ENCODE measurements at regions not wholly inside any gene's neighbourhood (a gene's known extent, or its start where the extent isn't known, plus 50 kb on each side); places are given as distances from the start of the nearest gene placed in this dataset.

DNA sequence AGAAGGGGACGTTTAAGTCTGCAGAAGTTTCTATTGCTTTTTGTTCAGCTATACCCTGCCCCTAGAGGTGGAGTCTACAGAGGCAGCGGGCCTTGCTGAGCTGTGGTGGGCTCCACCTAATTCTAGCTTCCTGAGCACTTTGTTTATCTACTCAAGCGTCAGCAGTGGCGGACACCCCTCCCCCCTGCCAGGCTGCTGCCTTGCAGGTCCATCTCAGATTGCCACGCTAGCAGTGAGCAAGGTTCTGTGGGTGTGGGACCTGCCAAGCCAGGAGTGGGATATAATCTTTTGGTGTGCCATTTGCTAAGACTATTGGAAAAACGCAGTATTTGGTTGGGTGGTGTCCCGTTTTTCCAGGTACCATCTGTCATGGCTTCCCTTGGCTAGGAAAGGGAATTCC lies 147.3 kb upstream of the PRPS1L1 start:
- no peaks in the 10 kb centered on the region for H3K9me3 ChIP-seq (ENCODE audit: control insufficient read depth in 4 of 4, insufficient read depth in 3 of 4, low read length in 3 of 4)
- ATAC-seq (ENCODE audit: insufficient read depth, low FRiP score) (no peak), DNase-seq (no peak)
- no peaks in the 10 kb centered on the region for H3K27me3 ChIP-seq (ENCODE audit: control insufficient read depth in 3 of 3, insufficient read depth in 3 of 3, low read length in 2 of 3)
- H3K4me3 ChIP-seq: no peak overlapping the region
- H3K36me3 ChIP-seq (ENCODE audit: control insufficient read depth in 4 of 4, insufficient read depth in 4 of 4, low read length in 4 of 4): no peaks in the 10 kb centered on the region
- no peak overlapping the region for H3K9ac ChIP-seq (ENCODE audit: insufficient read depth in 1 of 2, low read length in 2 of 2)
- WGBS, 2 donors: 90 to 94% methylated on average over 7 of the region's 7 CpGs
- no peak overlapping the region for H3K27ac ChIP-seq (ENCODE audit: low read depth in 1 of 2, low read length in 1 of 2)
- peaks cover 0 to 2% (median 0%) of the 10 kb centered on the region in 5 donors for H3K4me1 ChIP-seq (ENCODE audit: control insufficient read depth in 5 of 5, insufficient read depth in 5 of 5, low read length in 5 of 5)
- TF ChIP-seq, protein P1, sequence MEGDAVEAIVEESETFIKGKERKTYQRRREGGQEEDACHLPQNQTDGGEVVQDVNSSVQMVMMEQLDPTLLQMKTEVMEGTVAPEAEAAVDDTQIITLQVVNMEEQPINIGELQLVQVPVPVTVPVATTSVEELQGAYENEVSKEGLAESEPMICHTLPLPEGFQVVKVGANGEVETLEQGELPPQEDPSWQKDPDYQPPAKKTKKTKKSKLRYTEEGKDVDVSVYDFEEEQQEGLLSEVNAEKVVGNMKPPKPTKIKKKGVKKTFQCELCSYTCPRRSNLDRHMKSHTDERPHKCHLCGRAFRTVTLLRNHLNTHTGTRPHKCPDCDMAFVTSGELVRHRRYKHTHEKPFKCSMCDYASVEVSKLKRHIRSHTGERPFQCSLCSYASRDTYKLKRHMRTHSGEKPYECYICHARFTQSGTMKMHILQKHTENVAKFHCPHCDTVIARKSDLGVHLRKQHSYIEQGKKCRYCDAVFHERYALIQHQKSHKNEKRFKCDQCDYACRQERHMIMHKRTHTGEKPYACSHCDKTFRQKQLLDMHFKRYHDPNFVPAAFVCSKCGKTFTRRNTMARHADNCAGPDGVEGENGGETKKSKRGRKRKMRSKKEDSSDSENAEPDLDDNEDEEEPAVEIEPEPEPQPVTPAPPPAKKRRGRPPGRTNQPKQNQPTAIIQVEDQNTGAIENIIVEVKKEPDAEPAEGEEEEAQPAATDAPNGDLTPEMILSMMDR (IDR thresholded peaks at IDR 0.05; ENCODE audit: control extremely low read depth, extremely low read depth): no peak

DNA sequence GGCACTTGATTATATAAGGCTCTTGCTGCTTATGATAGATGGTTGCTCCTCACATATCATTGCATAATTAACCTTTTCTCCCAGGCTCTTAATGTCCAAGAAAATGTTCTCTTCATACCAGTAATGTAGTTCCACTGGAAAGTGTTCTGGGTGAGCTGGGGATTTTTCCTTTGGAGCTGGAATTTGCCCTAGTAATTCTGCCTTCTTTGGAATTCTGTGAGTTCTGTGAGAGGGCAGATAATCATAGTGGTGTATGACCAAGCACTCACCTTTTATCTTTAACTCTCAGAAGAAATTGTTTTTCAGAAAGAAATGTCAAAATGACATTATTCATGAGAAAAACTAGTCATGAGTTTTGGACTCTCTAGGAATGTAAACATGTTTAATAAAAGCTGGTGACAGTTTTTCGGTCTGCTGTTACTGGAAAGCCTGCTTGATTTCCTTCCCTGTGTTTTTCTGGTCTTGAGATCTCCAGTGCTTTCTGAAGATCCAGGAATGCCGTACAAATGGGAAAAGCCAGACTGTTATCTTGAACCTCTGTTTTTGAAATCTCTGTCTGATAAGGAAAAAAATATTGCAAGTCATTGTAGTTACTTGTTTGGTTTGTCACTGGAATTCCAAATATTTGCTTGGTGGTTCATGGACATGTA lies 148.3 kb upstream of the PRPS1L1 start:
- TF ChIP-seq, protein P1 (IDR thresholded peaks at IDR 0.05; ENCODE audit: control extremely low read depth, extremely low read depth): no peak
- WGBS, 2 donors: 34 to 53% methylated on average over 2 of the region's 2 CpGs
- no peak for DNase-seq

DNA sequence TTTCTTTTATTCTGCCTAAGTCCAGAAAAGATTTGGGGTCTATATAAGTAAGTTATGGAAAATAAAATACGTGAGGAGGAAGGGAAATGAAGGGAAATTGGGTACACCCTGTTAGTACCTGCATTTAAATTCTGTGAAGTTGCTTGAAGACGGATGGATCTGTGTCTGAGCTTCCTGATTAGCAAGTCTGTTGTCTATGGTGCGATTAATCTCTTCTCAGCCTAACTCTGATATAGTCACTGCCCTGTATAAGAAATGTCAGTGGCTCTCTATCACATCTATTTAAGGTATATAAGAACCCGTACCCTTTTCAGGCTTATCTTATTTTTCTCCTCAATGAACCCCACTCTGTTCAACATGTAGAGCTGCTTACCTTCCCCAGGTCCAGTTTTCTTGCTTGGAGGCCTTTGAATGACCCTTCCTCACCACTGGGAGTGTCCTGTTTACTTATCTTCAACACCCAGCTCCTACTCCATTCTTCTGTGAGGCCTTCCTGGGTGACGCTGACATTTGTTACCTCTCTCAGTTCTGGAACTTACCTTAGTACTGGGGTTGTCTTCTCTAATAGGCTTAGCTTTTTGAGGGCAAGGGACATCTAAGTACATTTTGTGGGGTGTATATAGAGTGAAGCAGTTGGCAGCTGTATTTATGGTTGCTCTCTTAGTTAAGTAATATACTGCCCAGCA lies 149.6 kb upstream of the PRPS1L1 start:
- H3K9ac ChIP-seq (ENCODE audit: insufficient read depth in 1 of 2, low read length in 2 of 2): no peak overlapping the region
- H3K9me3 ChIP-seq (ENCODE audit: control insufficient read depth in 4 of 4, insufficient read depth in 3 of 4, low read length in 3 of 4): no peaks in the 10 kb centered on the region
- H3K4me1 ChIP-seq (ENCODE audit: control insufficient read depth in 5 of 5, insufficient read depth in 5 of 5, low read length in 5 of 5): peaks cover 0 to 2% (median 0%) of the 10 kb centered on the region in 5 donors
- TF ChIP-seq, protein P1 (IDR thresholded peaks at IDR 0.05; ENCODE audit: control extremely low read depth, extremely low read depth): no peak
- no peaks in the 10 kb centered on the region for H3K36me3 ChIP-seq (ENCODE audit: control insufficient read depth in 4 of 4, insufficient read depth in 4 of 4, low read length in 4 of 4)
- no peak overlapping the region for H3K4me3 ChIP-seq
- H3K27ac ChIP-seq (ENCODE audit: low read depth in 1 of 2, low read length in 1 of 2): no peak overlapping the region
- no peak for DNase-seq
- 89 to 93% methylated on average over 5 of the region's 5 CpGs for WGBS, 2 donors
- H3K27me3 ChIP-seq (ENCODE audit: control insufficient read depth in 3 of 3, insufficient read depth in 3 of 3, low read length in 2 of 3): no peaks in the 10 kb centered on the region
- no peak for ATAC-seq (ENCODE audit: insufficient read depth, low FRiP score)

More for the DNA sequence above, 148.3 kb upstream of the PRPS1L1 start:
- Histone ChIP-seq H3K9ac (ENCODE audit: insufficient read depth in 1 of 2, low read length in 2 of 2) (no peak overlapping the region), H3K4me3 (no peak overlapping the region), H3K36me3 (ENCODE audit: control insufficient read depth in 4 of 4, insufficient read depth in 4 of 4, low read length in 4 of 4) (no peaks in the 10 kb centered on the region), H3K9me3 (ENCODE audit: control insufficient read depth in 4 of 4, insufficient read depth in 3 of 4, low read length in 3 of 4) (no peaks in the 10 kb centered on the region), H3K27ac (ENCODE audit: low read depth in 1 of 2, low read length in 1 of 2) (no peak overlapping the region), H3K4me1 (ENCODE audit: control insufficient read depth in 5 of 5, insufficient read depth in 5 of 5, low read length in 5 of 5) (peaks cover 0 to 2% (median 0%) of the 10 kb centered on the region in 5 donors), H3K27me3 (ENCODE audit: control insufficient read depth in 3 of 3, insufficient read depth in 3 of 3, low read length in 2 of 3) (no peaks in the 10 kb centered on the region)
- ATAC-seq (ENCODE audit: insufficient read depth, low FRiP score): no peak

All from lung (tissue), 11 donors.